ENCODE measurements at regions not wholly inside any gene's neighbourhood (a gene's known extent, or its start where the extent isn't known, plus 50 kb on each side); places are given as distances from the start of the nearest gene placed in this dataset.
"Not testable (repeated sequence)": the region's sequence is repeated elsewhere in the genome, so short reads cannot be mapped to it uniquely, and the experiment has no call there.

GRCh38 chr18:59057969-59058368 lies 81.7 kb upstream of the SEC11C start:
- peak; percentile 70 for DNase-seq (ENCODE audit: low spot score)

- DNase-seq (ENCODE audit: low spot score) = no peak
These were observed 80.5 kb upstream of the SEC11C start for GRCh38 chr18:59059140-59059539.

DNA sequence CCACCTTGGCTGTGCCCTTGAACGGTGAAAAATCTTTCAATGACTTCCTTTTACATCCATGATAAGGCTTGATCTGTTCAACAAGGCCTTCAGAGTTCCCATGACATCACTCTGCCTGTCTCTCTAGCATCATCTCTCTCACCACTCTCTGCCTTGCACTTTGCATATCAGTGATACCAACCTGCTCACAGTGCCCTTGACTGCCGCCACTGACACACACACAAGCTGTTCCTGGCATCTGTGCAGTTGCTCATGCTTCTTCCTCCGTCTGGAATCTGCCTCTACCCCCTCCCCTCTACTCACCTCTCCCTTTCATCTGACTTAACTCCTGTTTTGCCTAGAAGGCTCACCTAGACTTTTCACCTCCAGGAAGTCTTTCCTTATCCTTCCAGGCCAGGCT lies 79.1 kb upstream of the SEC11C start:
- no peak for DNase-seq (ENCODE audit: low spot score)

DNA sequence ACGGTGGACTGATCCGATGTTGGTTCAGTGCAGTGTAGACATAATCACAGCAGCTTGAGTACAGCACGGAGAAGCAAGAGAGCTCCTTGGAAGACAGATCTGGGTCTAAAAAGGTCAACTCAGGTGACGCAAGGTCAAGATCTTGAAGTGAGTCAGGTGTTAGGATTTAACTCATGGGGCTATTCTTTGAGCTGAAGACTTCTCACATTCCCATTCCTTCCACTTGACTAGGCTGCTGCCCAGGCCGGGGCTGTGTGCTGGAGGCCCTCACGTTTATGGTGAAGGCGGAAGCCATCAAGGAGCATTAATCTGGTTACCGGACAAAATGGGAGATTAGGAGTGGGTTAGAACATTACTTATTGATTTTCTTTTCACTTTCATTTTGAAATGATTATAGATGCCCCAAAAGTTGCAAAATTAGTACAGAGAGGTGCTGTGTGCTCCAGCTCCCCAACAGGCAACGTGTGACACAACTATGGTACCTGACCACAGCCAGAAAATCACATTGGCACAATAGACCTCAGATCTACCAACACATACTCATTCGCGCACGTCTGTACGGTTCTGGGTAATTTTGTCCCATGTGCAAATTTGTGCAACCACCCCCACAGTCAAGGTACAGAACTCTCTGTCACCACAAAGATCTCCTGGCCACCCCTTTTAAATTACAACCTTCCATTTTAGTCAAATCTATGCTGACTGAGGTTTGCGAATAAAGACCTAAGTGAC lies 77.6 kb upstream of the SEC11C start:
- no peak for DNase-seq (ENCODE audit: low spot score)

DNA sequence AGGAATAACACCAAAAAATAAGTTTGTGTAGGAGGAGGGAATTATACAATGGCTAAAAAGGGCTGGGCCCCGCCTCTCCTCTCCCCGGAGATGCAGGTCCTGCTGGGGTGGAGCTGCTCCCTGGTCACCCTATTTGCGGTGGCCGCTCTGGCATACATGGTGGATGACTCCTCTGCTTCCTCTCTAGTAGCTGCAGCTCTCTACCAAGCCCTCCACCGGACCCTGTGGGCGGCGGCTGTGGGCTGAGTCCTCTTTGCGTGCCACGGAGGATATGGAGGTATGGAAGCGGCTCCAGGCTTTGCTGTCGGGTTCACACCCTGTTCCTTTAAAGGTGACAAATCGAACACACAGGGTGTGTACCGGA lies 77.1 kb upstream of the SEC11C start:
- DNase-seq (ENCODE audit: low spot score) = no peak

GRCh38 chr18:59063300-59063906 lies 76.3 kb upstream of the SEC11C start:
- no peak for DNase-seq (ENCODE audit: low spot score)

GRCh38 chr18:59063912-59064311 lies 75.8 kb upstream of the SEC11C start:
- no peak for DNase-seq (ENCODE audit: low spot score)

DNA sequence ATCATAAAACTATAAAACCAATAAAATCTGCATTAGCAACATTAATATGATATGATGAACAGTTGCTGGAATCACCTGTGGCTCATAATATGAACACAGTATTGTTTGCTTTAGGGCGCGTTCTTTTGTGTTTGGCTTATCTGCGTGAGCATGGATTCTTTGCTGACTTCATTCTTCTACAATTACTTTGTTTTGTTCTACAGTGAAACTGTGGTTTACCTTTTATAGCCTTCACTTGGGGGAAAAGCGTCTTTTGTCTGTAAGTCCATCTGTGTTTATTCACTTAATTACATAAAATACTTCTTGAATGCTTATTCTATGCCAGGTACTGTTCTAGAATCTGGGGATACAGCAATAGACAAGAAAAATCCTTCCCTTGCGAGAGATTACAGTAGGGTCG lies 74.0 kb upstream of the SEC11C start:
- no peak for DNase-seq (ENCODE audit: low spot score)

DNA sequence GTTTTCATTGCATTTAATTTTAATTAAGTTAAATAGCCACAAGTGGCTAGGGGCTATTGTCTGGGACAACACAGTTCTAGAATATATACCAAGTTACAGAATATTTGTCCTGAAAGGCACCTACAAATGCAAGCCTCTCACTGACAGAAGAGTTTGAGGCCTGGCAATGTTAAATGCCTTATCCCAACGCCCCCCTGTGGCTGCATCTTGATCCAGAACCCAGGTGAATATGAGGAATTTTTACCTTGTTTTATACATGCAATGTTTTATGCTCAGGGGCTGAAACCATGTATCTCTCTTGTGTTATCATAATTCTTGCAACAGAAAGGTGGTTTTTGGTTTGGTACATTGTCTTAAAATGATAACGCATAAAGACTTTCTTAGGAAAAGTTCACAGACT lies 71.8 kb upstream of the SEC11C start:
- DNase-seq (ENCODE audit: low spot score) = no peak

DNA sequence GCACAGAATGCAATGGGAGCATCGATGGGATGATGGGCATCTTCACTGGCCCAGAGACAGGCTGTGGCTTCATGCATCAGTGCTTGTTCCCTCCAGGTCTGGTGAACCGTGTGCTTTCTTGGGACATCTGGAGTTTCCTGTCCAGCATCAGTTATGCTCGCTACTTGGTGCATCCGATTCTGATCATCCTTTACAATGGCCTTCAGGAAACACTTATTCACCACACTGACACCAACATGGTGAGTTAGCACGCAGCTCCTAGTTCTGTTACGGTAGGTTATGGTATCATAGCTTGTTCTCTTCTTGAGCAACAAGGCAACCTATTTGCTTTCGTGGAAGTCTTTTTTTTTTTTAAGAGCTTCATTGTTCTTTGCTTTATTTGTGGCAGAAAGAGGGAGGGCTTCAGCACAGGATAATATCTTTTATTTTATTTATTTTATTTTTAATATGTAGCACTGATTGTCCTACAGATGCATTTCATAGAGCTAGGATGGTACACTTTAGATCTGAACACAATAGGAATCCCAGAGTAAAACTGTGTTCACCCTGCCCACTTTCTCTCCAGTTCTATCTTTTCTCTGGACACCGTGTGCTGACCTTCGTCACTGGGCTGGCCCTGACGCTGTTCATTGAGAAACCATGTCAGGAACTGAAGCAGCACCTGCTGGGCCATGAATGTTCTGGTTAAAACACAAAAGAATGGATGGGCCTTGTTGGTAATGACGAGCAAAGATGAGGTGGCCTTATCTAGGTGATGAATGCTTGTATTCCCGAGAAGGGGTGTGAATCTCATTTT lies 71.2 kb upstream of the SEC11C start:
- no peak for DNase-seq (ENCODE audit: low spot score)

GRCh38 chr18:59070181-59070912 lies 69.3 kb upstream of the SEC11C start:
- DNase-seq (ENCODE audit: low spot score) = peak; percentile 88

DNA sequence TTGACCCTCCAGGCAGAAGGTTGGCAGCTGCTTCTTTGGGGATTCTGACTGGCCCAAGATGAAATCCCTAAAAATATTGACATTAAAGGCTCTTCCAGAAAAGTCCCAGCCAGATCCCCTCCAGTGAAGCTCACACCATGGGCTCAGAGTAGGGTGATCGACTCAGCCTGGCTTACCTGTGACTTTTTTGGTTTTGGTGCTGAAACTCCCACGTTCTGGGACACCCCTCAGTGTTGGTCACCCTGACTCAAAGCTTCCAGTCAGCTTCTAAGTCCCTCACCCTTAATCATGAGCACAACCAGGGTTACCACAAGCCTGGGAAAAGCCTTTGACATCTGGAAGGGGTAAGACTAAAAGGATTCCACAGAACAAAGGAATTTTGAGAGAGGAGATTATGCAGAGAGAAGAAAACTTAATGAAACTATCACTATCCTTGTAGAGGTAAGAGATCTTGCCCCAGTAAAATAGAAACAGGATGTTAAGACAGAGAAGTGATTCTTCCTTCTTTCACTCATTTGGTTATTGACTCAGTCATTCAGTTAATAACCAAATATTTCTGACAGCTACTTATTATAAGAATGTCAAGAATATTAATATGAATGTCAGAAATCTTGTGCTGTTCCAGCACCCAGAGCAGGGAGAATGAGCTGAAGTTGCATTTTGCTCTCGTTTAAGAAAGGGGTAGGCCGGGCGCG lies 66.8 kb upstream of the SEC11C start:
- no peak for DNase-seq (ENCODE audit: low spot score)

GRCh38 chr18:59075923-59076322 lies 63.8 kb upstream of the SEC11C start:
- no peak for DNase-seq (ENCODE audit: low spot score)

GRCh38 chr18:59079264-59079663 lies 60.4 kb upstream of the SEC11C start:
- DNase-seq (ENCODE audit: low spot score) = no peak

GRCh38 chr18:59079687-59080501 lies 59.8 kb upstream of the SEC11C start:
- DNase-seq (ENCODE audit: low spot score) = not testable (repeated sequence)

- no peak for DNase-seq (ENCODE audit: low spot score)
These were observed 56.4 kb upstream of the SEC11C start for GRCh38 chr18:59083136-59083818.

- DNase-seq (ENCODE audit: low spot score) = no peak
These were observed 54.4 kb upstream of the SEC11C start for GRCh38 chr18:59085126-59085794.

DNA sequence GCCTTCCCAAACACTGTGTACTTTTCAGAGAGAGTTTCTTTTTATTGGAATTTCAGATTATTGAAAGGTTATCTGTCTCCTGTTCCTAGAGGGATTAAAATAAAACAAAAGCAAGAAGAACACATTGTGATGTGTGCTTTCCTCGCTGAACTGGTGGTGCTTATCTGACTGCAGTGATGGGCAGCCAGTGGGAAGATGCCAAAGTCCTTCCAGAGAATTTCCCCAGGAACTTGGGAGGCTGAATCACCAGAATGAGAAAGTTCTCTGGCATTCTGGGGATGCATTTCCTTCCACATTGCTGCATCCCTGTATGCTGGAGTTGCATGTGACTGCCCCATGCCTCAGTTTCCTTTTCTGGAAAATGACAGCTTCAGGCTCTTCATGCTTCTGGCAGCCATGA lies 53.9 kb upstream of the SEC11C start:
- peak; percentile 68 for DNase-seq (ENCODE audit: low spot score)

DNA sequence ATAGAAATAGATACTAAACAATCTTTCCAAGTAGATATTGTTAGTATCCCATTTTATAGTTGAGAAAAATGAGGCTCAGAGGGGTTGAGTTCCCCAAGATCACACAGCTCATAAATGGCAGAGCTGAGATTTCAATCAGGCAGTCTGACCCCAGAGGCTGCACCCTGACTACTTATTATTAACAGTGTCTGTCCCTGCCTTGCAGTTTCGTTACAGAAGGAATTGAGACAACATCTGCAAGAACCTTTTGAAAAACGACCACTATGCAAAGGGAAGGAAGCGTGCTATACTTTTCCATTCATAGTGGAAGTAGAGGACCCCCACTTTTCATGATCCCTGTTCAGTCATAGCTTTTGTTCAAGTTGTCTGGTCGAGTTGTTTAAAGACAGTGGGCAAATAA lies 53.2 kb upstream of the SEC11C start:
- DNase-seq (ENCODE audit: low spot score) = no peak

- DNase-seq (ENCODE audit: low spot score) = no peak
These were observed 52.3 kb upstream of the SEC11C start for GRCh38 chr18:59087391-59087790.

Measured in AG20443 (cell line).